ENCODE measurements at regions not wholly inside any gene's neighbourhood (a gene's known extent, or its start where the extent isn't known, plus 50 kb on each side); places are given as distances from the start of the nearest gene placed in this dataset.

- H3K27ac Mint-ChIP-seq: no peak overlapping the region
- H3K36me3 Mint-ChIP-seq: no peaks in the 10 kb centered on the region
- ATAC-seq (no peak), DNase-seq (ENCODE audit: low spot score in 2 of 2) (no peak)
- H3K9me3 Mint-ChIP-seq: peaks cover 8% of the 10 kb centered on the region
- H3K4me3 Mint-ChIP-seq: no peak overlapping the region
- no peaks in the 10 kb centered on the region for H3K4me1 Mint-ChIP-seq
Measured at GRCh38 chr2:192347542-192347941, 152.8 kb upstream of the TMEFF2 start.

- H3K36me3 Mint-ChIP-seq: no peaks in the 10 kb centered on the region
- H3K4me3 Mint-ChIP-seq: no peak overlapping the region
- no peak overlapping the region for H3K27ac Mint-ChIP-seq
- ATAC-seq (no peak), DNase-seq (ENCODE audit: low spot score in 2 of 2) (no peak)
- peaks cover 11% of the 10 kb centered on the region for H3K9me3 Mint-ChIP-seq
- H3K4me1 Mint-ChIP-seq: no peaks in the 10 kb centered on the region
Measured at GRCh38 chr2:192345287-192345686, 150.6 kb upstream of the TMEFF2 start.

- DNase-seq (ENCODE audit: low spot score in 2 of 2): no peak
- no peak for ATAC-seq
- H3K36me3 Mint-ChIP-seq: no peaks in the 10 kb centered on the region
- no peak overlapping the region for H3K4me3 Mint-ChIP-seq
- H3K4me1 Mint-ChIP-seq: no peaks in the 10 kb centered on the region
- peaks cover 5% of the 10 kb centered on the region for H3K9me3 Mint-ChIP-seq
- no peak overlapping the region for H3K27ac Mint-ChIP-seq
Measured at GRCh38 chr2:192333642-192334041, 138.9 kb upstream of the TMEFF2 start.

- no peak overlapping the region for H3K27ac Mint-ChIP-seq
- no peaks in the 10 kb centered on the region for H3K4me1 Mint-ChIP-seq
- peaks cover 4% of the 10 kb centered on the region for H3K9me3 Mint-ChIP-seq
- no peak overlapping the region for H3K4me3 Mint-ChIP-seq
- ATAC-seq (no peak), DNase-seq (ENCODE audit: low spot score in 2 of 2) (no peak)
- H3K36me3 Mint-ChIP-seq: no peaks in the 10 kb centered on the region
Measured at GRCh38 chr2:192328297-192328696, 133.6 kb upstream of the TMEFF2 start.

GRCh38 chr2:192327576-192327975 is 132.8 kb upstream of the TMEFF2 start:
- H3K36me3 Mint-ChIP-seq: no peaks in the 10 kb centered on the region
- DNase-seq (ENCODE audit: low spot score in 2 of 2) (no peak), ATAC-seq (no peak)
- no peaks in the 10 kb centered on the region for H3K4me1 Mint-ChIP-seq
- H3K27ac Mint-ChIP-seq: no peak overlapping the region
- H3K4me3 Mint-ChIP-seq: no peak overlapping the region
- no peaks in the 10 kb centered on the region for H3K9me3 Mint-ChIP-seq

- ATAC-seq (no peak), DNase-seq (ENCODE audit: low spot score in 2 of 2) (no peak)
- no peak overlapping the region for H3K4me3 Mint-ChIP-seq
Measured at GRCh38 chr2:192315543-192315942, 120.8 kb upstream of the TMEFF2 start.

GRCh38 chr2:192314800-192315481 is 120.2 kb upstream of the TMEFF2 start:
- no peak overlapping the region for H3K27ac Mint-ChIP-seq
- H3K9me3 Mint-ChIP-seq: peaks cover 3% of the 10 kb centered on the region
- ATAC-seq (peak; percentile 34), DNase-seq (ENCODE audit: low spot score in 2 of 2) (no peak)
- H3K36me3 Mint-ChIP-seq: no peaks in the 10 kb centered on the region
- H3K4me1 Mint-ChIP-seq: no peaks in the 10 kb centered on the region
- no peak overlapping the region for H3K4me3 Mint-ChIP-seq

More at GRCh38 chr2:192315543-192315942, 120.8 kb upstream of the TMEFF2 start:
- Mint-ChIP-seq H3K4me1 (no peaks in the 10 kb centered on the region), H3K9me3 (peaks cover 3% of the 10 kb centered on the region), H3K36me3 (no peaks in the 10 kb centered on the region), H3K27ac (no peak overlapping the region)

- Mint-ChIP-seq H3K27ac (no peak overlapping the region), H3K4me3 (no peak overlapping the region), H3K4me1 (no peaks in the 10 kb centered on the region), H3K9me3 (peaks cover 3% of the 10 kb centered on the region), H3K36me3 (no peaks in the 10 kb centered on the region)
- ATAC-seq: peak; percentile 28
- DNase-seq (ENCODE audit: low spot score in 2 of 2): no peak
Measured at GRCh38 chr2:192313773-192314172, 119.0 kb upstream of the TMEFF2 start.

GRCh38 chr2:192311701-192312460 is 117.1 kb upstream of the TMEFF2 start:
- H3K27ac Mint-ChIP-seq: no peak overlapping the region
- H3K4me3 Mint-ChIP-seq: no peak overlapping the region
- peaks cover 3% of the 10 kb centered on the region for H3K9me3 Mint-ChIP-seq
- no peaks in the 10 kb centered on the region for H3K4me1 Mint-ChIP-seq
- H3K36me3 Mint-ChIP-seq: no peaks in the 10 kb centered on the region
- ATAC-seq (no peak), DNase-seq (ENCODE audit: low spot score in 2 of 2) (no peak)

GRCh38 chr2:192307530-192307929 is 112.8 kb upstream of the TMEFF2 start:
- H3K36me3 Mint-ChIP-seq: no peaks in the 10 kb centered on the region
- no peak overlapping the region for H3K27ac Mint-ChIP-seq
- no peaks in the 10 kb centered on the region for H3K4me1 Mint-ChIP-seq
- no peak overlapping the region for H3K4me3 Mint-ChIP-seq
- H3K9me3 Mint-ChIP-seq: peaks cover 3% of the 10 kb centered on the region
- ATAC-seq (no peak), DNase-seq (ENCODE audit: low spot score in 2 of 2) (no peak)

- Mint-ChIP-seq H3K4me3 (no peak overlapping the region), H3K36me3 (no peaks in the 10 kb centered on the region), H3K27ac (no peak overlapping the region), H3K9me3 (no peaks in the 10 kb centered on the region), H3K4me1 (no peaks in the 10 kb centered on the region)
- no peak for DNase-seq (ENCODE audit: low spot score in 2 of 2)
- no peak for ATAC-seq
Measured at GRCh38 chr2:192298664-192299063, 103.9 kb upstream of the TMEFF2 start.

- no peak overlapping the region for H3K27ac Mint-ChIP-seq
- H3K9me3 Mint-ChIP-seq: no peaks in the 10 kb centered on the region
- DNase-seq (ENCODE audit: low spot score in 2 of 2) (no peak), ATAC-seq (no peak)
- no peaks in the 10 kb centered on the region for H3K4me1 Mint-ChIP-seq
- no peak overlapping the region for H3K4me3 Mint-ChIP-seq
- no peaks in the 10 kb centered on the region for H3K36me3 Mint-ChIP-seq
Measured at GRCh38 chr2:192292478-192292877, 97.7 kb upstream of the TMEFF2 start.

GRCh38 chr2:192288295-192288694 is 93.6 kb upstream of the TMEFF2 start:
- ATAC-seq (no peak), DNase-seq (ENCODE audit: low spot score in 2 of 2) (no peak)
- no peaks in the 10 kb centered on the region for H3K36me3 Mint-ChIP-seq
- H3K27ac Mint-ChIP-seq: no peak overlapping the region
- no peaks in the 10 kb centered on the region for H3K9me3 Mint-ChIP-seq
- H3K4me1 Mint-ChIP-seq: no peaks in the 10 kb centered on the region
- no peak overlapping the region for H3K4me3 Mint-ChIP-seq

- Mint-ChIP-seq H3K4me3 (no peak overlapping the region), H3K36me3 (no peaks in the 10 kb centered on the region), H3K27ac (no peak overlapping the region), H3K4me1 (no peaks in the 10 kb centered on the region), H3K9me3 (no peaks in the 10 kb centered on the region)
- ATAC-seq: no peak
- no peak for DNase-seq (ENCODE audit: low spot score in 2 of 2)
Measured at GRCh38 chr2:192286093-192286701, 91.5 kb upstream of the TMEFF2 start.

GRCh38 chr2:192283450-192283849 is 88.7 kb upstream of the TMEFF2 start:
- Mint-ChIP-seq H3K4me1 (no peaks in the 10 kb centered on the region), H3K27ac (no peak overlapping the region), H3K9me3 (no peaks in the 10 kb centered on the region), H3K4me3 (no peak overlapping the region), H3K36me3 (no peaks in the 10 kb centered on the region)
- ATAC-seq: no peak
- no peak for DNase-seq (ENCODE audit: low spot score in 2 of 2)

- Mint-ChIP-seq H3K9me3 (peaks cover 3% of the 10 kb centered on the region), H3K27ac (no peak overlapping the region), H3K4me1 (no peaks in the 10 kb centered on the region), H3K36me3 (no peaks in the 10 kb centered on the region), H3K4me3 (no peak overlapping the region)
- ATAC-seq (no peak), DNase-seq (ENCODE audit: low spot score in 2 of 2) (no peak)
Measured at GRCh38 chr2:192278701-192279100, 84.0 kb upstream of the TMEFF2 start.
